ENCODE measurements at regions not wholly inside any gene's neighbourhood (a gene's known extent, or its start where the extent isn't known, plus 50 kb on each side); places are given as distances from the start of the nearest gene placed in this dataset.
A peak's percentile ranks its signal among the peaks of the same experiment; 100 is the strongest.

- intact Hi-C loops (cut with DNase I), result no loop called here
- Histone ChIP-seq H3K9me3 (no peaks in the 10 kb centered on the region), H3K27me3 (no peaks in the 10 kb centered on the region), H3K4me1 (no peaks in the 10 kb centered on the region), H3K4me3 (no peak overlapping the region), H3K36me3 (no peaks in the 10 kb centered on the region), H3K27ac (no peak overlapping the region)
- TF ChIP-seq CTCF (IDR thresholded peaks at IDR 0.05), result no peak
- ATAC-seq (no peak), DNase-seq (no peak)
Observed at GRCh38 chr4:63728480-63729177, 680.6 kb downstream of the TECRL start.

DNA sequence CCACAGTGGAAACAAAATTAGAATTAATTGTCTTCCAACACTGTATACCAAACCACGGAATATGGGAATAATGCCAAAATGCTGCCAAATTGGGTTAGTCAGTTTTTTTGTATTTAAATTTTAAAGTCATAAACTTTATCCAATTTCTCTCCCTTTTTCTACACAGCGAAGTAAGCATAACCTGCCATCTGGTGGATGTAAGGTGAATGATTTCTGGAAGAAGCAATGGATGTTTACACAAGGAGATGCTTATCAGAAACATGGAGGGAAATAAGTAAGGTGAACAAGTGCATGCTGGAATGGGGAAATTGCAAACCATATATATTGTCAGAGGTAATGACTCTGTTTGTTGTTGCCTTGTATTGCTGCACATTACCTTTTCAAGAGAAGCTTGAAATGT lies 691.9 kb downstream of the TECRL start:
- H3K27ac ChIP-seq, result no peak overlapping the region
- no peaks in the 10 kb centered on the region for H3K27me3 ChIP-seq
- H3K4me1 ChIP-seq, result no peaks in the 10 kb centered on the region
- no peaks in the 10 kb centered on the region for H3K36me3 ChIP-seq
- H3K9me3 ChIP-seq, result no peaks in the 10 kb centered on the region
- DNase-seq (peak in 1 of 4 donors; percentile 10), ATAC-seq (peak; percentile 40)
- intact Hi-C loops (cut with DNase I), result no loop called here
- H3K4me3 ChIP-seq, result no peak overlapping the region
- TF ChIP-seq CTCF (IDR thresholded peaks at IDR 0.05), result no peak

DNA sequence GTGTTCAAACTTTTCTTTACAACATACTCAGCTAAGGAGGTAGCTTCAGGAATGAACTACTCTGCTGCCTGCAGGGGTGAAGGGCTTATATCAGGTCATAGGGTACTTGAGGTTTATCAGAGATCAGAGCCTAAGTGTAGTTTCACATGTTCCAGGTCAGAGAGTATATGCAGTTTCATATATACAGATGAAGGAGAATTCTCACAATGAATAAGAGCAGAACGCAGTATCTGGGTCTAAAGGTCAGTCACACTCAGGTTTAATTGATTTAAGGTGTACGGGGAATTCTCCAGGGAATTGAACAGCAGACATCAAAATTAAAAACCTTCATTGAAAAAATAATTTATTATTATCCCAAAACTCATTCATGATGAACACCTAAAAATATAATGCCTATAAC lies 700.6 kb downstream of the TECRL start:
- no peaks in the 10 kb centered on the region for H3K36me3 ChIP-seq
- intact Hi-C loops (cut with DNase I), result no loop called here
- H3K27me3 ChIP-seq, result no peaks in the 10 kb centered on the region
- ATAC-seq (no peak), DNase-seq (no peak)
- H3K4me3 ChIP-seq, result no peak overlapping the region
- no peaks in the 10 kb centered on the region for H3K4me1 ChIP-seq
- no peak for TF ChIP-seq CTCF (IDR thresholded peaks at IDR 0.05)
- H3K27ac ChIP-seq, result no peak overlapping the region
- H3K9me3 ChIP-seq, result no peaks in the 10 kb centered on the region

- TF ChIP-seq CTCF (IDR thresholded peaks at IDR 0.05), result no peak
- intact Hi-C loops (cut with DNase I), result no loop called here
- DNase-seq, result peak in 1 of 4 donors; percentile 27
- Histone ChIP-seq H3K27ac (no peak overlapping the region), H3K4me1 (no peaks in the 10 kb centered on the region), H3K27me3 (no peaks in the 10 kb centered on the region), H3K36me3 (no peaks in the 10 kb centered on the region), H3K9me3 (no peaks in the 10 kb centered on the region), H3K4me3 (no peak overlapping the region)
- ATAC-seq, result no peak
Observed at GRCh38 chr4:63700569-63700968, 708.7 kb downstream of the TECRL start.

- Histone ChIP-seq H3K9me3 (peaks cover 0 to 6% of the 10 kb centered on the region in 2 donors), H3K27me3 (no peaks in the 10 kb centered on the region), H3K4me3 (no peak overlapping the region), H3K36me3 (no peaks in the 10 kb centered on the region), H3K27ac (no peak overlapping the region), H3K4me1 (no peaks in the 10 kb centered on the region)
- DNase-seq, result no peak
- no peak for TF ChIP-seq CTCF (IDR thresholded peaks at IDR 0.05)
- no peak for ATAC-seq
- intact Hi-C loops (cut with DNase I), result no loop called here
Observed at GRCh38 chr4:63693321-63693720, 715.9 kb downstream of the TECRL start.
